Uterus (tissue), 3 donors: ENCODE measurements at regions not wholly inside any gene's neighbourhood (a gene's known extent, or its start where the extent isn't known, plus 50 kb on each side); places are given as distances from the start of the nearest gene placed in this dataset.

Source experiments
- DNase-seq, 2 donors: peaks; one replicate each; pipeline ENCODE4 v3.0.0-alpha.2; 2019 to 2020
- H3K27ac ChIP-seq, 2 donors: fragments of 200-600 bp; sonication (generic); 1 replicate in 1 of 2; 2 replicates in 1 of 2; pipeline ENCODE4 v1.5.1; 2016 to 2018
- H3K27me3 ChIP-seq, 2 donors: fragments of 200-600 bp; sonication (generic); one replicate each; pipeline ENCODE4 v1.5.1; 2018 to 2019; ENCODE audit warnings: control low read depth in 1 of 2
- H3K36me3 ChIP-seq, 2 donors: fragments of 200-600 bp; sonication (generic); one replicate each; pipeline ENCODE4 v1.5.1; 2019; ENCODE audit warnings: control low read depth in 1 of 2
- H3K4me1 ChIP-seq, 2 donors: fragments of 200-600 bp; sonication (generic); one replicate each; pipeline ENCODE4 v1.5.1; 2018 to 2019; ENCODE audit warnings: control low read depth in 1 of 2
- H3K4me3 ChIP-seq, 2 donors: fragments of 200-600 bp; sonication (generic); 1 replicate in 1 of 2; 2 replicates in 1 of 2; pipeline ENCODE4 v1.5.1; 2018 to 2019; ENCODE audit warnings: mild to moderate bottlenecking in 1 of 2
- H3K9me3 ChIP-seq, 2 donors: fragments of 200-600 bp; sonication (generic); one replicate each; pipeline ENCODE4 v1.5.1; 2019; ENCODE audit warnings: control low read depth in 1 of 2
- CTCF ChIP-seq, 4 experiments: fragments of 200-600 bp in 2 of 4; fragments of 450-650 bp in 2 of 4; sonication (generic) in 2 of 4; IDR thresholded peaks; one replicate each; pipeline ENCODE4 v1.5.1; 2016 to 2019; ENCODE audit warnings: antibody characterized with exemption in 4 of 4, mild to moderate bottlenecking in 2 of 4, moderate library complexity in 1 of 4
- POLR2A ChIP-seq, 2 donors: fragments of 450-650 bp; IDR thresholded peaks; one replicate each; pipeline ENCODE4 v1.6.1; 2016; ENCODE audit warnings: antibody characterized with exemption in 2 of 2, mild to moderate bottlenecking in 1 of 2, moderate library complexity in 1 of 2
- intact Hi-C: fragments of 100-400 bp; cut with DNase I; formaldehyde crosslinking; loops from one replicate; pipeline ENCODE4 v1.15.1; 2023; ENCODE audit warnings: low total_unique reads
- donor health status: DM: yes; HTN: yes; CAD: no.

- H3K9me3 ChIP-seq: no peaks in the 10 kb centered on the region
- H3K27me3 ChIP-seq: no peaks in the 10 kb centered on the region
- no peaks in the 10 kb centered on the region for H3K4me1 ChIP-seq
- no peak for TF ChIP-seq POLR2A (IDR thresholded peaks at IDR 0.05)
- TF ChIP-seq CTCF (IDR thresholded peaks at IDR 0.05): no peak
- H3K36me3 ChIP-seq: no peaks in the 10 kb centered on the region
- DNase-seq: no peak
- peak overlapping the region; percentile 59 to 74 for H3K27ac ChIP-seq
- H3K4me3 ChIP-seq: no peak overlapping the region
- intact Hi-C loops: loop anchor here (10.0 kb wide), 1 partner anchor 172 kb away; no protein-coding TSS in a partner anchor
Observed at GRCh38 chr6:11427091-11427722, 110.3 kb upstream of the TMEM170B start.

- H3K9me3 ChIP-seq: no peaks in the 10 kb centered on the region
- no peaks in the 10 kb centered on the region for H3K27me3 ChIP-seq
- no peak overlapping the region for H3K27ac ChIP-seq
- intact Hi-C loops: loop anchor here (10.0 kb wide), 1 partner anchor 172 kb away; no protein-coding TSS in a partner anchor
- DNase-seq: no peak
- TF ChIP-seq CTCF (IDR thresholded peaks at IDR 0.05) (no peak), POLR2A (IDR thresholded peaks at IDR 0.05) (no peak)
- H3K4me3 ChIP-seq: no peak overlapping the region
- no peaks in the 10 kb centered on the region for H3K36me3 ChIP-seq
- H3K4me1 ChIP-seq: no peaks in the 10 kb centered on the region
Observed at GRCh38 chr6:11426571-11426970, 111.0 kb upstream of the TMEM170B start.

- Histone ChIP-seq H3K4me3 (no peak overlapping the region), H3K36me3 (no peaks in the 10 kb centered on the region), H3K27ac (peak overlapping the region in 1 of 2 donors; percentile 0), H3K27me3 (no peaks in the 10 kb centered on the region), H3K9me3 (no peaks in the 10 kb centered on the region), H3K4me1 (no peaks in the 10 kb centered on the region)
- intact Hi-C loops: loop anchor here (10.0 kb wide), 1 partner anchor 171 kb away; no protein-coding TSS in a partner anchor
- DNase-seq: no peak
- TF ChIP-seq CTCF (IDR thresholded peaks at IDR 0.05) (no peak), POLR2A (IDR thresholded peaks at IDR 0.05) (no peak)
Observed at GRCh38 chr6:11425876-11426275, 111.7 kb upstream of the TMEM170B start.

DNA sequence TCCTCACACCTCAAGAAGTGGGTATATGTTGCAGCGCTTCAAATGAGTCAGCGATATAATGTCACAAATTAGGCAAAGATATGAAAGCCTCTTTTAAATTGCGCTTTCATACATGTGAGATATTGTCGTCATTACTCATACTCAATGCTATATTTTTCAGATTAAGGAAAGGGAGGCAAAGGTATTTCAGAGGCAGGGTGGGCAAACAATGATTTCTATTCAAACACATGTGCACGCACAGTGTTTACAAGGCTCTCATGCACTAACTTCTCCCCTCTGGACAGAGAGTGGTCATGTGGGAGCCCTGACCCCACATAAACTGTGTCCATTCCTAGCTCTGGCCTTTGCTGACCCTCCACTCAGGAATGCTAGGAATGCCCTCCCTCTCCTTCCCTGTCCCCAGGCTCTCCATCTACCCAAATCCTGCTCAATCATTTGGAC lies 112.1 kb upstream of the TMEM170B start:
- H3K36me3 ChIP-seq: no peaks in the 10 kb centered on the region
- H3K4me1 ChIP-seq: no peaks in the 10 kb centered on the region
- H3K27ac ChIP-seq: no peak overlapping the region
- TF ChIP-seq CTCF (IDR thresholded peaks at IDR 0.05) (no peak), POLR2A (IDR thresholded peaks at IDR 0.05) (no peak)
- H3K9me3 ChIP-seq: no peaks in the 10 kb centered on the region
- no peak overlapping the region for H3K4me3 ChIP-seq
- no peak for DNase-seq
- intact Hi-C loops: loop anchor here (10.0 kb wide), 1 partner anchor 171 kb away; no protein-coding TSS in a partner anchor
- no peaks in the 10 kb centered on the region for H3K27me3 ChIP-seq

GRCh38 chr6:11424395-11425034 lies 113.0 kb upstream of the TMEM170B start:
- intact Hi-C loops: loop anchor here (10.0 kb wide), 1 partner anchor 170 kb away; no protein-coding TSS in a partner anchor
- Histone ChIP-seq H3K4me1 (no peaks in the 10 kb centered on the region), H3K36me3 (no peaks in the 10 kb centered on the region), H3K9me3 (no peaks in the 10 kb centered on the region), H3K4me3 (no peak overlapping the region), H3K27me3 (no peaks in the 10 kb centered on the region), H3K27ac (peak overlapping the region; percentile 10 to 48)
- no peak for DNase-seq
- no peak for TF ChIP-seq POLR2A (IDR thresholded peaks at IDR 0.05)
- TF ChIP-seq CTCF (IDR thresholded peaks at IDR 0.05): no peak
